Mesodermal cell (in vitro differentiated cells): ENCODE measurements at regions not wholly inside any gene's neighbourhood (a gene's known extent, or its start where the extent isn't known, plus 50 kb on each side); places are given as distances from the start of the nearest gene placed in this dataset.

Experiments
- H3K27ac ChIP-seq: 2 replicates; pipeline ENCODE4 v1.7.0; 2013; ENCODE audit warnings: mild to moderate bottlenecking, low read depth, low read length, moderate library complexity; ENCODE audit not compliant: severe bottlenecking
- H3K36me3 ChIP-seq: 2 replicates; pipeline ENCODE4 v1.7.1; 2013; ENCODE audit warnings: mild to moderate bottlenecking, low read length, moderate library complexity; ENCODE audit not compliant: control insufficient read depth, insufficient read depth
- H3K4me1 ChIP-seq: one replicate; pipeline ENCODE4 v1.7.1; 2013; ENCODE audit warnings: mild to moderate bottlenecking, low read length; ENCODE audit not compliant: insufficient read depth, control insufficient read depth, poor library complexity, severe bottlenecking
- H3K4me3 ChIP-seq: 2 replicates; pipeline ENCODE4 v1.7.0; 2013; ENCODE audit warnings: low read length, control low read depth, mild to moderate bottlenecking; ENCODE audit not compliant: insufficient read depth, poor library complexity, severe bottlenecking; ENCODE audit errors: extremely low read depth
- H3K9me3 ChIP-seq: 2 replicates; pipeline ENCODE4 v1.7.1; 2013; ENCODE audit warnings: mild to moderate bottlenecking, low read length, moderate library complexity; ENCODE audit not compliant: control insufficient read depth
- WGBS, 2 experiments: methylation state at CpG; one replicate each; pipeline ENCODE4 v1.1.5; 2013; ENCODE audit warnings: missing lambda C conversion rate in 2 of 2; ENCODE audit not compliant: insufficient coverage in 2 of 2; 5-methylcytosine and 5-hydroxymethylcytosine counted together

DNA sequence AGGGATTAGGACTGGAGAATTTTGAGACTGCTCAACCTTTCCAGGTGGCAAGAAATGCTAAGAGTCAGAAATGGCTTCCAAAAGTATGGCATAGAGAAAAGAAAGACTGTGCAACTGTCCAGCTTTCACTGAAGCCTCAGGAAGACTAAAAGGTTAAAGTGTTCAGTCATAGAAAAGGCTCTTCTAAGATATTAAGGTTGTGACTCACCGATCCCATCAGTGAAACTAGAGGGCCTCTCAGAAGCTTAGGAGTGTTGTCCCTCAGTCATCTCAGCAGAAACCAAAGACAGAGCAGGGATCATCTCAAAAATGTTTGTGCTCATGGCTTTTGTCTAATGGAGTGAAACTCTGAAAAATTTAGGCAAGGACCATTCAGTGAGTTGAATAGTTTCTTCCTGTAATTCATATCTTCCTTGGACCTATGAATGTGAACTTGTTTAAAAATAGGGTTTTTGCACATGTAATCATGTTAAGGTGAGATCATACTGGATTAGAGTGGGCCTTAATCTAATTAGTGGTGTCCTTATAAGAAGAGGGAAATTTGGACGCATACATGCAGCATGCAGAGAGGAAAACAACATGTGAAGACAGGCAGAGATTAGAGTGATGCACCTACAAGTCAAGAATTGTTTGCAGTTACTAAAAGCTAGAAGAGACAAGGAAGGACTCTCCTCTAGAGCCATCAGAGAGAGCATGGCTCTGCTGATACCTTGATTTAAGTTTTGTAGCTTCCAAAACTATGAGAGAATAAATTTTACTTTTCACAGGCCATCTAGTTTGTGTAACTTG lies 71.3 kb downstream of the RPE65 start:
- no peaks in the 10 kb centered on the region for H3K9me3 ChIP-seq
- H3K4me1 ChIP-seq = peaks cover 19% of the 10 kb centered on the region
- no peak overlapping the region for H3K4me3 ChIP-seq
- no peaks in the 10 kb centered on the region for H3K36me3 ChIP-seq
- H3K27ac ChIP-seq = no peak overlapping the region
- 95 to 100% methylated on average over 2 of the region's 2 CpGs for WGBS, 2 experiments

DNA sequence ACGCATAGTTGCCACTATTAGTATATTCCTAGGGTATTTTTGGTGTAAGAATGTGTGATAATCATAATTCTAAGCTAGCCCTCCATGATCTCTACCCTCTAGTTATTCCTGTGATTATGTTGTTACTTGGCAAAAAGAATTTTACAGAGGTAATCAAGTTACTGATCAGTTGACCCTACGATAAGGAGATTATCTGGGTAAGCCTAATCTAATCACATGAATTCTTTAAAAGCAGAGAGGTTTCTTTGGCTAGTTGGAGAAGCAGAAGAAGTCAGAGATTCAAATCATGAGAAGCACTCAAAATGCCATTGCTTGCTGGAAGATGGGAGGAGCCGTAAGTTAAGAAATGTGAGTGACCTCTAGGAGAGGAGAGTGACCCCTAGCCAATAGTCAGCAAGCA lies 72.7 kb downstream of the RPE65 start:
- H3K4me3 ChIP-seq = no peak overlapping the region
- no peaks in the 10 kb centered on the region for H3K9me3 ChIP-seq
- H3K4me1 ChIP-seq = peaks cover 19% of the 10 kb centered on the region
- no peak overlapping the region for H3K27ac ChIP-seq
- H3K36me3 ChIP-seq = no peaks in the 10 kb centered on the region
- no CpG with 5 or more reads among the region's 3 CpGs for WGBS, 2 experiments

DNA sequence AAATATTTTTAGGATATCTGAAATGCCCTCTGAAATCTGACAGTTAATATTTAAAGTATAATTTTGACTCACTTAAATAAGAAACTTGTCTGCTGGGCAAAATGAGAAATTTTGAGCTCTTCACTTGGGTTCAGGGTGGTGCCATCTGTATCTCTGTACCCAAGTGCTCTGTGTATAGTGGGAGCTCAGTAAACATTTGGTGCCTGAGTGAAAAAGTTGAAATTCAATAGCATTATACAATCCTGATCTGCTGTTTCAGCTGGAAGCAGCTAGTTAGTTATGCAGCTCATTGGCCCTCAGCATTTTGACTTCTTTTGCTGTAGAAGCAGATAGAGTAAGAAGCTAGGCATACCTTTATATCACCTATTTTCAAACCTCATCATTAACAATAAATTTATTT lies 73.3 kb downstream of the RPE65 start:
- Histone ChIP-seq H3K27ac (no peak overlapping the region), H3K4me1 (peaks cover 19% of the 10 kb centered on the region), H3K4me3 (no peak overlapping the region), H3K36me3 (no peaks in the 10 kb centered on the region), H3K9me3 (no peaks in the 10 kb centered on the region)

DNA sequence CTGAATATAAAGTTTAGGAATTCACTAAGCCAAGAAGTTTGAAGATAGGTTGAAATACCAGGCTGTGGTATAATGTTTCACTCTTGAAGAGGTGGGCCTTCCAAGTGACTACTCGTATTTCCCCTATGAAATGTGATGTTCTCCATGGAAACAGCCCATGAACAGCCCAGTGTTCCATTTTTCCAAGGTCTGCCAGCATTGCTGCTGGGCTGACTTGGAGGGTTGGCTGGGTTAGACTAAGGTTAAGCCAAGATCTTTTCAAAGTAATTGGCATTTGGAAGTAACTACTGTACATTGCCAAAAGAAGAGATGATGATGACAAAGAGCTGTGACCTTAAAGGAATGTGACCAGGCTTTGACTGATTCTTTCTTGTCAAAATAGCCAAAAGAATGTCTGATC lies 73.8 kb downstream of the RPE65 start:
- 67 to 79% methylated on average over 1 of the region's 1 CpG for WGBS, 2 experiments
- Histone ChIP-seq H3K9me3 (no peaks in the 10 kb centered on the region), H3K27ac (no peak overlapping the region), H3K4me3 (no peak overlapping the region), H3K36me3 (no peaks in the 10 kb centered on the region), H3K4me1 (peaks cover 19% of the 10 kb centered on the region)

DNA sequence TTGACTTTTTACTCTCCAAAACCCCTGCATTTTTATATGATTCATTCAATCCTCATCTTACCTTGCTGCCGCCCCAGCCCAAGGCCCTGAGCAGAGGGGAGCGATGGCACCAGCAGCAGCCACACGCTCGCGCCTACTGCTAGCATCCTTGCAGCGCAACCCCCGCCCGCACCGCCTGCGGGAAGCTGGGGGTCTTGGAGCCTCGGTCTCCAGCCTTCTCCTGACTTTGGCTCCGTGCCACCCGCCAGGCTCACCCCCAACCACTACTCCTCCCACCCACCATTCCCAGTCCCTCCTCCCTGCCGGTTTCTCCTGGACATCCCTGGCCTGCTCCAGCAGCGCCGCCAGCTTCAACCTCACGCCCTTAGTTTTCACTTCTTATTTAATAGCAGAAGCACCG lies 76.6 kb downstream of the RPE65 start:
- peaks cover 10% of the 10 kb centered on the region for H3K4me1 ChIP-seq
- no peak overlapping the region for H3K4me3 ChIP-seq
- no peak overlapping the region for H3K27ac ChIP-seq
- H3K9me3 ChIP-seq = no peaks in the 10 kb centered on the region
- H3K36me3 ChIP-seq = no peaks in the 10 kb centered on the region
- 93% methylated on average over 16 to 17 of the region's 18 CpGs for WGBS, 2 experiments

DNA sequence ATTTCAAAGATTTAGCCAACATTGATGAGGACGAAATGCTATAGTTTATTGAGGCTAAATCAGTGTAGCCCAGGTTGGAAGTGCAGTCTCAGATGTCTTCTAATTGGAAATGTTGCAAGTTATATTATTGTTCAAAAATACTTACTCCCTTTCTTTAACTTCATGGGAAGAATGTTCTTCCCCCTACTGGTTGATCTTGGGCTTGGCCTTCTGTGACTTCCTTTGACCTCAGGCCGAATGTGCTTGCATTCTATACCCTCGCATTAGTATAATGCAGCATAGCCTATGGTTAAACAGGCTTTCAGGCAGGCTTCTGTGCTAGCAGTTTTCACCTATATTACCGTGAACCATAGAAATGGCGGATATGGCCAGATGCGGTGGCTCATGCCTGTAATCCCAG lies 77.3 kb downstream of the RPE65 start:
- WGBS, 2 experiments = 78 to 98% methylated on average over 5 of the region's 6 CpGs

DNA sequence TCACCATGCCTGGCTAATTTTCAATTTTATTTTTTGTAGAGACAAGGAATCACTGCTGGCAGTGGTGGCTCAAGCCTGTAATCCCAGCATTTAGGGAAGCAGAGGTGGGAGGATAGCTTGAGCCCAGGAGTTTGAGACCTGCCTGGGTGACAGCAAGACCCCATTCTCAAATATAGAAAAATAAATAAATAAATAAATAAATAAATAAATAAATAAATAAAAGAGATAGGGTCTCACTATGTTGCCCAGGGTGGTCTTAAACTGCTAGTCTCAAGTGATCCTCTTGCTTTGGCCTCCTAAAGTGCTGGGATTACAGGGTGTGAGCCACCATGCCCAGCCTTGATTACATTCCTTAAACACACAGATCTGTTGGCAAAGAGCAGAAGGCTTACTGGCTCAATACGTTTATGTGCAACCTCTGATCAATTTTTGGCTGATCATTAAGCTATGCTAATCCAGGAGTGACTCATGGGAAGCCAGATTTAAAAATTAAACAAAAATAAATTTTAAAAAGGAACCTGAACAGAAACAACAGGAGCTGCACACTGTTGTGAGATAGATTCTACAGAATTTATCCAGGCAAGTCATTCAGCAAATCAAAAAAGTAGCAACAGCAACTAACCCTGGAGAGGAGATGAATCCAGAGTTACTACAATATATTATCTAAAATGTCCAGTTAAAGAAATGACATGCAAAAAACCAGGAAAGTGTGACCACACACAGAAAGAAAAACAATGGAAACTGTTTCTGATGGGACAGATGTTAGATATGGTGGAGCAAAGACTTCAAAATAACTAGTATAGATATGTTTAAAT lies 79.4 kb downstream of the RPE65 start:
- Histone ChIP-seq H3K9me3 (no peaks in the 10 kb centered on the region), H3K4me1 (no peaks in the 10 kb centered on the region), H3K36me3 (no peaks in the 10 kb centered on the region), H3K27ac (no peak overlapping the region), H3K4me3 (no peak overlapping the region)
- 100% methylated on average over 1 of the region's 1 CpG for whole genome bisulfite sequencing, 2 experiments

More for the DNA sequence above, 77.3 kb downstream of the RPE65 start:
- no peaks in the 10 kb centered on the region for H3K36me3 ChIP-seq
- no peaks in the 10 kb centered on the region for H3K9me3 ChIP-seq
- H3K4me1 ChIP-seq = peaks cover 4% of the 10 kb centered on the region
- no peak overlapping the region for H3K27ac ChIP-seq
- no peak overlapping the region for H3K4me3 ChIP-seq

DNA sequence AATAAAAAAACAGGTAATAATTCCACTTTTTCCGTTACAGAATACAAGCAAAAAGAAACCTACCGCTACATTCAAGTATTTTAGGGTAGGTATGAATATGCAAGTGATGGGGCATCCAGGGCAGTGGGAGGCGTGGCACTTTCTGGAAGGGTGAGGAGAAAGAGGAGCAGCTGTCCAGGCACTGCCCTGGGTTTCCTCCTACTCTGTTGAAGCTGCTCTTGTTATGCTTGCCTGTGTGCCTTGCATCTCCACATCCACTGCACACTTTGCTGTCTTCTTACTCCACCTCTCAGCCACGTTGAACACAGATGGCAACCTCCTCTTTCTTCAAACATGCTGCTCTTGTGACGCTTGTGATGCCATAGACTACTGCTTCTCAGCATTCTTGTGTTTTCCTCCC lies 83.2 kb downstream of the RPE65 start:
- H3K4me3 ChIP-seq = no peak overlapping the region
- no peaks in the 10 kb centered on the region for H3K9me3 ChIP-seq
- no peak overlapping the region for H3K27ac ChIP-seq
- no peaks in the 10 kb centered on the region for H3K4me1 ChIP-seq
- WGBS, 2 experiments = 78 to 88% methylated on average over 3 of the region's 5 CpGs
- H3K36me3 ChIP-seq = no peaks in the 10 kb centered on the region

DNA sequence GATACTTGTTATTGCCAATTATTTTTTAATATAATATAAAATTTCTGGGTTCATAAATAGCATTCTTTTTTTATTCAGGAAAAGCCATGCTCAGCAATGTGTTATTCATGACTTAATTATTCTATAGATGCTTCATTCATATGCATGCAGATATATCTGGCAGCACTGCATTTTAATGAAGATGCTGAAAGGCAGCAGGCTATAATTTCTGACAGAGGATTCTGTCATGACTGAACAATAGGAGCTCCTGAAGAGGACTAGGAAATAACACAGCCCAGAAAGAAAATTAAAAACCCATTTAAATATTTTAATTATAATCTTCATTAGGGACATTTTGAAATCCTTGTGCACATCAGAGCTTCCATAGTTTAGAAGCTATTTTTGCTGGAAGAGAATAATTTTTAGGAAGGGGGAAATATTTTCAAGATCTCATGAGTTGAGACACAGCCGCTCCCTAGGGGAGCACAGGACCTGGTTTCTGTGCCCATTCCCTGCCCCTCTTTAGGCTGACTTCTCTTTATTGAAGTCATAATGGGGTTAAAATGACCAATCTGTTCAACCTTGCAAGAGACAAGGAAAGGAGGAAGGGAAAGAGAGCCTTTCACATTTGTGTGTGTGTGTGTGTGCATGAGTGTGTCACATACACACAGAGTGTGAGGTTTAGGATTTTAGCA lies 83.9 kb downstream of the RPE65 start:
- H3K4me1 ChIP-seq = no peaks in the 10 kb centered on the region
- no peak overlapping the region for H3K27ac ChIP-seq
- WGBS, 2 experiments = no CpG with 5 or more reads among the region's 1 CpG
- no peaks in the 10 kb centered on the region for H3K36me3 ChIP-seq
- no peaks in the 10 kb centered on the region for H3K9me3 ChIP-seq
- no peak overlapping the region for H3K4me3 ChIP-seq

DNA sequence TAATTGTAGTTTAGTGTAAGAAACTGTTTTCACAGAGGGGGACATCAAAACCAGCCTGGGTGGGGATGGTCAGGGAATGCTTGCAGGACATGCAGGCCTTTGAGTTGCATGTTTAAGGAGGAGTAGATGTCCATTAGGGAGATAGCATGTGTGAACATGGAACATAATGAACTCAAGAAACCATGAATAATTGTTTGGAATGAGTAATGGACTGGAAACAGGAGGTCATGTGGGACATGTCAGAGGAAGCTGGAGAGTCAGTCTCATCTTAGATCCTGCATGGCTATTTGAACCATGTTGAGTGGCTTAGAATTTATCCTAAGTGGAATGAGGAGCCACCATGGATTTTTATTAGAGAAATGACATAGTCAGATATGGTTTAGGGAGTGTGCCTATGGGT lies 86.4 kb downstream of the RPE65 start:
- H3K9me3 ChIP-seq = no peaks in the 10 kb centered on the region
- H3K4me3 ChIP-seq = no peak overlapping the region
- no peaks in the 10 kb centered on the region for H3K4me1 ChIP-seq
- no peak overlapping the region for H3K27ac ChIP-seq
- no peaks in the 10 kb centered on the region for H3K36me3 ChIP-seq
